ENCODE measurements at regions not wholly inside any gene's neighbourhood (a gene's known extent, or its start where the extent isn't known, plus 50 kb on each side); places are given as distances from the start of the nearest gene placed in this dataset.

DNA sequence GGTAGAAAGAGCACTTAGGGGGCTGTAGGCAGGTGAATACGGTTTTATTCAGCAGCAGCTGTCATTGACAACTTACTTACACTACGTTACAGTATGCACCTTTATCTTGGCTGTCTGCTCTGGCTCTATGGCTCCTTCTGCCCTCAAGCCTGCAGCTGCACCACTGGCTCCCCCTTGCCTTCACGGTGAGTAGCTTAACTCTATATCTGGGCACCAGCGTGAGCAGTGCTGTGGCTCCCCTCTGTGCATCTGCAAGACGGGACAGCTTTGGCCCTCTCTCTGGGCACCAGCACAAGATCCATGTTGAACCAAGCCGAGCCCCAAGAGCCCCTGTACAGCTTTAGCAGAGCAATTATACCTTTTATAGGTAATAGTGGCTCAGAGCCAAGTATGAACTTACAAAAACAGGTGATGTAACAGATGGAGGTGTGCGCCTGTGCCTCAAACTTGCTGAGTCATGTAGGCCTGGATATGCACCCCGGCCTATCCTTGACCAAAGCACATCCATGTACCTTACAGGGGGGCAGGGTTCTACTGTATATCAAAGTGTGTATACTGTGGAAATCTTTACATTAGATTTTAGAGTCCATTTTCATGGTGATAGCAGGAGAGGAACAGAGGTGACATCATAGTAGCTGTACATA lies 96.9 kb upstream of the CTSC start:
- Histone ChIP-seq H3K36me3 (ENCODE audit: low read depth) (no peaks in the 10 kb centered on the region), H3K9me3 (ENCODE audit: severe bottlenecking) (no peaks in the 10 kb centered on the region), H3K4me3 (ENCODE audit: severe bottlenecking) (no peak overlapping the region), H3K27me3 (ENCODE audit: insufficient read depth, poor library complexity, severe bottlenecking) (no peaks in the 10 kb centered on the region), H3K4me1 (ENCODE audit: insufficient read depth, poor library complexity, severe bottlenecking) (peaks cover 15% of the 10 kb centered on the region), H3K27ac (ENCODE audit: poor library complexity, severe bottlenecking) (no peak overlapping the region)
- DNase-seq (ENCODE audit: low spot score): no peak
- ATAC-seq (ENCODE audit: low read depth): peak; percentile 23; the same call in 2 of the 3 replicates
- TF ChIP-seq, protein P1, sequence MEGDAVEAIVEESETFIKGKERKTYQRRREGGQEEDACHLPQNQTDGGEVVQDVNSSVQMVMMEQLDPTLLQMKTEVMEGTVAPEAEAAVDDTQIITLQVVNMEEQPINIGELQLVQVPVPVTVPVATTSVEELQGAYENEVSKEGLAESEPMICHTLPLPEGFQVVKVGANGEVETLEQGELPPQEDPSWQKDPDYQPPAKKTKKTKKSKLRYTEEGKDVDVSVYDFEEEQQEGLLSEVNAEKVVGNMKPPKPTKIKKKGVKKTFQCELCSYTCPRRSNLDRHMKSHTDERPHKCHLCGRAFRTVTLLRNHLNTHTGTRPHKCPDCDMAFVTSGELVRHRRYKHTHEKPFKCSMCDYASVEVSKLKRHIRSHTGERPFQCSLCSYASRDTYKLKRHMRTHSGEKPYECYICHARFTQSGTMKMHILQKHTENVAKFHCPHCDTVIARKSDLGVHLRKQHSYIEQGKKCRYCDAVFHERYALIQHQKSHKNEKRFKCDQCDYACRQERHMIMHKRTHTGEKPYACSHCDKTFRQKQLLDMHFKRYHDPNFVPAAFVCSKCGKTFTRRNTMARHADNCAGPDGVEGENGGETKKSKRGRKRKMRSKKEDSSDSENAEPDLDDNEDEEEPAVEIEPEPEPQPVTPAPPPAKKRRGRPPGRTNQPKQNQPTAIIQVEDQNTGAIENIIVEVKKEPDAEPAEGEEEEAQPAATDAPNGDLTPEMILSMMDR (IDR thresholded peaks at IDR 0.05; ENCODE audit: poor library complexity, severe bottlenecking): no peak

DNA sequence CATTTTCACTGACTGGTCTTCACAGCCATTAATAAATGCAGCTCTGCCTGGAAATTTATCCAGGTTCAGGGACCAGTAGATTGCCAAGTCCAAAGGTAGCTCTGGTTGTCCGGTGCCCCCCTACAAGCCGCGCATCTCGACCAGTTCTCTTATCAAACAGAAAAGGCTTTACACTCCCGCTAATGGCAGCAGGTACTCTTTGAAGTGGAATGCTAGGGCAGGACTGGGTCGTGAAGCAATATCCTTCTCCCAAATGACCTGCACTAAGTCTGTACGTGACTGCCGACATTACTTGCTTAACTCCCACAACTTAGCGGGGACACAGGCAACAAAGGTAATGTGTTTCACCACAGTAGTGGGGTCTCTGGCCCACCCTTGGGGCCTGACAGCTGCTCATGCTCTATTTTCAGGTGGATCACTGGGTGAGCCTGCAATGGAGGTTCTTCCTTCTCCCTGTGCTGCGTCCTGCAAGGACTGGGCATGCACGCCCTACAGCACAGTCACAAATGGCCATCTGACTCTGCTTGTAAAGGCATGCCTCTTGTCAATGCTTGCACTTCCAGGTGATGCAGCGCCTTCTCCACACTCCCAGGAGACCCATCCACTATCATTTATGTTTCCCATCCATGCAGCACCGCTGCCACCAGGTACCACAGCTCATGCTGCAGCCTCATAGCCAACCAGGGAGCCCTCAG lies 96.1 kb upstream of the CTSC start:
- H3K27ac ChIP-seq (ENCODE audit: poor library complexity, severe bottlenecking): no peak overlapping the region
- TF ChIP-seq, protein P1 (IDR thresholded peaks at IDR 0.05; ENCODE audit: poor library complexity, severe bottlenecking): no peak
- H3K36me3 ChIP-seq (ENCODE audit: low read depth): no peaks in the 10 kb centered on the region
- peaks cover 12% of the 10 kb centered on the region for H3K4me1 ChIP-seq (ENCODE audit: insufficient read depth, poor library complexity, severe bottlenecking)
- H3K27me3 ChIP-seq (ENCODE audit: insufficient read depth, poor library complexity, severe bottlenecking): no peaks in the 10 kb centered on the region
- no peak for ATAC-seq (ENCODE audit: low read depth)
- no peak for DNase-seq (ENCODE audit: low spot score)
- no peaks in the 10 kb centered on the region for H3K9me3 ChIP-seq (ENCODE audit: severe bottlenecking)
- H3K4me3 ChIP-seq (ENCODE audit: severe bottlenecking): no peak overlapping the region

DNA sequence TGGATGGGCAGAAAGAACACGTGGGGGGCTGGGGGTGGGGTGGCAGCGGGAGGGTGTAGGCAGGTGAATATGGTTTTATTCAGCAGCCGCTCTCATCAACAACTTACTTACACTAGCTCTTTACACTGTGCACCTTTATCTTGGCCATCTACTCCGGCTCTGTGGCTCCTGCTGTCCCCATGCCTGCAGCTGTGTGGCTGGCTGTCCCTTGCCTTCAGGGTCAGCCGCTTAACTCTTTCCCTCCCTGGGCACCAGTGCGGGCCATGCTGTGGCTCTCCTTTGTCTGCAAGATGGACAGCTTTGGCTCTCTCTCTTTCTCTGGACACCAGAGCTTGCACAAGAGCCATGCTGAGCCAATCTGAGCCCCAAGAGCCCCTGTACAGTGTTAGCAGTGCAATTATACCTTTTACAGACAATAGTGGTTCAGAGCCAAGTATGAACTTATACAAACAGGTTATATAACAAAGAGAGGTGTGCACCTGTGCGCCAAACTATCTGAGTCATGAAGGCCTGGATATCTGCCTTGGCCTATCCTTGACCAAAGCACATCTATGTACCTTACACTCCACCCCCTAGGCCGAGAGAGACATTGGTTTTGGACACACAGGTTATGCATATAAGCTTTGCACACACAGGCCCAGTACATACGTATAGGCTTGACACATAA lies 94.3 kb upstream of the CTSC start:
- Histone ChIP-seq H3K4me3 (ENCODE audit: severe bottlenecking) (no peak overlapping the region), H3K9me3 (ENCODE audit: severe bottlenecking) (no peaks in the 10 kb centered on the region), H3K27me3 (ENCODE audit: insufficient read depth, poor library complexity, severe bottlenecking) (no peaks in the 10 kb centered on the region), H3K27ac (ENCODE audit: poor library complexity, severe bottlenecking) (no peak overlapping the region), H3K4me1 (ENCODE audit: insufficient read depth, poor library complexity, severe bottlenecking) (peaks cover 12% of the 10 kb centered on the region), H3K36me3 (ENCODE audit: low read depth) (no peaks in the 10 kb centered on the region)
- DNase-seq (ENCODE audit: low spot score): no peak
- ATAC-seq (ENCODE audit: low read depth): peak; percentile 49; the same call in 2 of the 3 replicates
- TF ChIP-seq, protein P1 (IDR thresholded peaks at IDR 0.05; ENCODE audit: poor library complexity, severe bottlenecking): no peak

DNA sequence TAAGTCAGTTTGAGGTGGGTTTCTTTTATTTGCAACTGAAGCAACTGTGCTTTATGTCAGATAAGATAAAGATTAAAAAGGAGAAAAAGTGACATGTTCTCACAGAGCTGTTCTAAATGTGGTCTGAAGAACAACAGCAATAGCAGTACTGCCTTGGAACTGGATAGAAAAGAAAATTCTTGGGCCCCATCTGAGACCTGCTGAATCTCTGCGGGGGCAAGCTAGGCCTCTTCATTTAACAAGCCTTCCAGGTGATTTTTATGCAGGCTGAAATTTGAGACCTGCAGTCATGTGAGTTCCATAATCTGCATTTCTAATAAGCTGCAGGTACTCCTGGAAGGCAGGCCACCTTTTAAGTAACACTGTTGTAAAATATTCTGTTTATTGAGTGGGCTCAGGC lies 91.4 kb upstream of the CTSC start:
- ATAC-seq (ENCODE audit: low read depth) (no peak), DNase-seq (ENCODE audit: low spot score) (no peak)
- no peaks in the 10 kb centered on the region for H3K4me1 ChIP-seq (ENCODE audit: insufficient read depth, poor library complexity, severe bottlenecking)
- no peak overlapping the region for H3K4me3 ChIP-seq (ENCODE audit: severe bottlenecking)
- no peaks in the 10 kb centered on the region for H3K27me3 ChIP-seq (ENCODE audit: insufficient read depth, poor library complexity, severe bottlenecking)
- H3K27ac ChIP-seq (ENCODE audit: poor library complexity, severe bottlenecking): no peak overlapping the region
- TF ChIP-seq, protein P1 (IDR thresholded peaks at IDR 0.05; ENCODE audit: poor library complexity, severe bottlenecking): no peak
- H3K9me3 ChIP-seq (ENCODE audit: severe bottlenecking): no peaks in the 10 kb centered on the region
- no peaks in the 10 kb centered on the region for H3K36me3 ChIP-seq (ENCODE audit: low read depth)
